IMR-90 (cell line): ENCODE measurements at regions not wholly inside any gene's neighbourhood (a gene's known extent, or its start where the extent isn't known, plus 50 kb on each side); places are given as distances from the start of the nearest gene placed in this dataset.

Experiments used
- ATAC-seq: fragments of 200-7000 bp; cut with Tn5 transposase; 2 replicates; pipeline ENCODE4 v1.9.1; 2020; ENCODE audit warnings: low read depth, mild to moderate bottlenecking, moderate library complexity
- BruUV-seq: library from RNA; stranded (reverse); fragments of 400-500 nt; replicated peaks from 2 replicates; lab custom pipeline; 2021; lab: Mats Ljungman, UMichigan
- CTCF ChIA-PET: fragments of 300-600 bp; formaldehyde crosslinking; extraction: SDS; loops from one replicate; lab custom pipeline; 2021; ENCODE audit warnings: antibody characterized with exemption; lab: Yijun Ruan, JAX
- POLR2A ChIA-PET: fragments of 300-600 bp; sonication (Branson Sonifier 250); formaldehyde crosslinking; loops from one replicate; lab custom pipeline; 2022; ENCODE audit warnings: antibody characterized with exemption; ENCODE audit not compliant: unreplicated experiment; lab: Charles Lee
- DNase-seq: peaks from one replicate; pipeline ENCODE4 v3.0.0; 2013
- H2AFZ ChIP-seq: replicated peaks from 2 replicates; pipeline ENCODE3; 2013; ENCODE audit warnings: low read length, mild to moderate bottlenecking; ENCODE audit not compliant: poor library complexity
- H2AK5ac ChIP-seq: 2 replicates; pipeline ENCODE4 v1.6.1; 2013; ENCODE audit warnings: low read depth, low read length, inconsistent platforms
- H2AK9ac ChIP-seq: replicated peaks from 2 replicates; pipeline ENCODE3; 2013; ENCODE audit warnings: mild to moderate bottlenecking, low read depth, low read length, moderate library complexity; ENCODE audit not compliant: poor library complexity
- H2BK120ac ChIP-seq: 2 replicates; pipeline ENCODE4 v1.6.1; 2013; ENCODE audit warnings: low read depth, low read length, inconsistent platforms
- H2BK15ac ChIP-seq: 3 replicates; pipeline ENCODE4 v1.6.1; 2013; ENCODE audit warnings: low read depth, low read length, inconsistent platforms
- H2BK20ac ChIP-seq: 2 replicates; pipeline ENCODE4 v1.6.1; 2013; ENCODE audit warnings: low read depth, mild to moderate bottlenecking, inconsistent platforms, low read length, moderate library complexity
- H2BK5ac ChIP-seq: 2 replicates; pipeline ENCODE4 v1.6.1; 2013; ENCODE audit warnings: mild to moderate bottlenecking, low read depth, low read length, inconsistent platforms; ENCODE audit not compliant: poor library complexity, severe bottlenecking
- H3K14ac ChIP-seq: replicated peaks from 2 replicates; pipeline ENCODE4 v1.6.1; 2013; ENCODE audit warnings: low read depth, low read length, inconsistent platforms
- H3K18ac ChIP-seq: 2 replicates; pipeline ENCODE4 v1.6.1; 2013; ENCODE audit warnings: low read depth, low read length, control low read depth
- H3K23ac ChIP-seq: 2 replicates; pipeline ENCODE4 v1.6.1; 2013; ENCODE audit warnings: low read depth, low read length, inconsistent platforms
- H3K27ac ChIP-seq: 2 replicates; pipeline ENCODE4 v1.5.1; 2013; ENCODE audit warnings: mild to moderate bottlenecking, control low read depth, low read length; ENCODE audit not compliant: insufficient read depth
- H3K27me3 ChIP-seq: 2 replicates; pipeline ENCODE4 v1.6.1; 2013; ENCODE audit warnings: low read length; ENCODE audit not compliant: control insufficient read depth, insufficient read depth
- H3K36me3 ChIP-seq: 2 replicates; pipeline ENCODE4 v1.6.1; 2013; ENCODE audit warnings: low read length, mixed read lengths; ENCODE audit not compliant: control insufficient read depth, insufficient read depth
- H3K4ac ChIP-seq: 2 replicates; pipeline ENCODE4 v1.6.1; 2013; ENCODE audit warnings: low read depth, low read length, inconsistent platforms
- H3K4me1 ChIP-seq: 2 replicates; pipeline ENCODE4 v1.6.1; 2013; ENCODE audit warnings: low read length, mixed read lengths; ENCODE audit not compliant: control insufficient read depth, insufficient read depth
- H3K4me2 ChIP-seq: 2 replicates; pipeline ENCODE4 v1.6.1; 2013; ENCODE audit warnings: low read depth, mild to moderate bottlenecking, control low read depth, low read length, moderate library complexity
- H3K4me3 ChIP-seq: 2 replicates; pipeline ENCODE4 v1.5.1; 2013; ENCODE audit warnings: low read depth, mild to moderate bottlenecking, control low read depth, low read length, moderate library complexity; ENCODE audit not compliant: insufficient read depth
- H3K56ac ChIP-seq: 2 replicates; pipeline ENCODE4 v1.6.1; 2013; ENCODE audit warnings: low read length, inconsistent platforms; ENCODE audit not compliant: insufficient read depth; ENCODE audit errors: extremely low read depth
- H3K79me1 ChIP-seq, 2 experiments: 2 replicates each; pipeline ENCODE4 v1.6.1; 2013; ENCODE audit warnings: low read length in 2 of 2, inconsistent platforms in 1 of 2, low read depth in 1 of 2
- H3K9ac ChIP-seq: 2 replicates; pipeline ENCODE4 v1.6.1; 2013; ENCODE audit warnings: low read depth, low read length, control low read depth
- H3K9me1 ChIP-seq: 2 replicates; pipeline ENCODE4 v1.6.1; 2013; ENCODE audit warnings: low read length, inconsistent platforms; ENCODE audit not compliant: insufficient read depth
- H3K9me3 ChIP-seq: 2 replicates; pipeline ENCODE4 v1.6.1; 2013; ENCODE audit warnings: low read length; ENCODE audit not compliant: control insufficient read depth, insufficient read depth
- H4K20me1 ChIP-seq: 2 replicates; pipeline ENCODE4 v1.6.1; 2013; ENCODE audit warnings: low read length, inconsistent platforms; ENCODE audit not compliant: insufficient read depth
- H4K5ac ChIP-seq: 2 replicates; pipeline ENCODE4 v1.6.1; 2013; ENCODE audit warnings: mild to moderate bottlenecking, low read depth, low read length, control low read depth
- H4K8ac ChIP-seq, 2 experiments: 2 replicates each; pipeline ENCODE4 v1.6.1; 2013; ENCODE audit warnings: low read depth in 2 of 2, low read length in 2 of 2, control low read depth in 1 of 2, inconsistent platforms in 1 of 2
- H4K91ac ChIP-seq: 2 replicates; pipeline ENCODE4 v1.6.1; 2013; ENCODE audit warnings: low read depth, low read length, inconsistent platforms; ENCODE audit not compliant: insufficient read depth
- BHLHE40 ChIP-seq: fragments of 150-350 bp; IDR thresholded peaks from 2 replicates; pipeline ENCODE4 v1.6.1; 2016; ENCODE audit warnings: mild to moderate bottlenecking, low read depth, low read length
- MAZ ChIP-seq: IDR thresholded peaks from 2 replicates; pipeline ENCODE4 v1.6.1; 2012; ENCODE audit warnings: low read depth, mild to moderate bottlenecking, low read length, improper control_type of control experiment, moderate library complexity, borderline replicate concordance
- RAD21 ChIP-seq: IDR thresholded peaks from 2 replicates; pipeline ENCODE4 v1.6.1; 2012; ENCODE audit warnings: low read length, improper control_type of control experiment
- RCOR1 ChIP-seq: IDR thresholded peaks from 2 replicates; pipeline ENCODE4 v1.6.1; 2012; ENCODE audit warnings: mild to moderate bottlenecking, low read length, improper control_type of control experiment; ENCODE audit not compliant: insufficient replicate concordance
- RFX5 ChIP-seq: IDR thresholded peaks from 2 replicates; pipeline ENCODE4 v1.8.0; 2012; ENCODE audit warnings: low read depth, mild to moderate bottlenecking, low read length, moderate library complexity
- SMC3 ChIP-seq: fragments of 150-350 bp; IDR thresholded peaks from 2 replicates; pipeline ENCODE4 v1.6.1; 2016; ENCODE audit warnings: low read depth, mild to moderate bottlenecking, antibody characterized with exemption, low read length, moderate library complexity
- WGBS, 2 experiments: methylation state at CpG; one replicate each; pipeline versions ENCODE4 v1.1.5 to v1.1.7; 2013; ENCODE audit warnings: missing lambda C conversion rate in 2 of 2; ENCODE audit not compliant: insufficient read length in 1 of 2; ENCODE audit errors: extremely low coverage in 2 of 2; 5-methylcytosine and 5-hydroxymethylcytosine counted together
- dilution Hi-C: fragments of 300-500 bp; cut with HindIII; formaldehyde crosslinking; loops from one replicate; pipeline ENCODE4 v1.14.3; 2018; ENCODE audit warnings: low sequenced_read_pairs; ENCODE audit not compliant: unreplicated experiment
- in situ Hi-C: fragments of 300-500 bp; cut with MboI; formaldehyde crosslinking; loops from 3 replicates; pipeline ENCODE4 v1.14.3; 2019; ENCODE audit warnings: low sequenced_read_pairs, inconsistent platforms, mixed read lengths
- intact Hi-C: fragments of 100-400 bp; cut with micrococcal nuclease; formaldehyde crosslinking; loops from 2 replicates; pipeline ENCODE4 v1.10.0; 2022
- TF ChIP-seq, protein P1 (sequence below): fragments of 150-350 bp; IDR thresholded peaks from 2 replicates; pipeline ENCODE4 v1.6.1; 2016; ENCODE audit warnings: low read depth, mild to moderate bottlenecking, low read length, moderate library complexity, borderline replicate concordance
- TF ChIP-seq, protein P2 (sequence below): fragments of 150-350 bp; IDR thresholded peaks from 2 replicates; pipeline ENCODE4 v1.6.1; 2017; ENCODE audit warnings: mild to moderate bottlenecking, antibody characterized with exemption, low read length, low read depth
- TF ChIP-seq, protein P3 (sequence below): conservative IDR thresholded peaks from 2 replicates; pipeline ENCODE4 v1.5.1; 2012; ENCODE audit warnings: mild to moderate bottlenecking, low read depth, low read length, improper control_type of control experiment

DNA sequence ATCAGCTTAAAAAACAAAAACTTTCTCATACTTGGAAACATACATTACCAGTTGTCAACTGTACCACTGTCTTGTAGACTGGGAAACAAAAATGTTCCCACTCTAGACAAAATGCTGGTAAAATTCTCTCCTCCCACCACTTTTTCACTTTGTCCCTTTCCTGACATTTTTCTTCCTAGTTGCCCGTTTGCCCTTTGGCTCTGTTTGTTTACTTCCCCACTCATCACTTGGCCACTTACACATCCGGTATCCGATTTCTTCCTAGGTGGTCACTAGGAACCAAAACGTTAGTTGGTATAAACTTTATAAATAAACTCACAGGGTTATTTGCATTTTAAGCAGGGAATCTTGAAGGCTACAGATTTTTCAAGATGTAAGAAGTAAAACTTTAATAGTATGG is 84.9 kb downstream of the METTL4 start:
- H3K4ac ChIP-seq: no peak overlapping the region
- in situ Hi-C loops (no loop called here), dilution Hi-C loops (no loop called here), intact Hi-C loops (no loop called here)
- no peak overlapping the region for H2BK5ac ChIP-seq
- no peaks in the 10 kb centered on the region for H3K36me3 ChIP-seq
- ATAC-seq: no peak
- no peak overlapping the region for H3K14ac ChIP-seq
- H2AK9ac ChIP-seq: no peak overlapping the region
- TF ChIP-seq RFX5 (no peak), RCOR1 (no peak), SMC3 (no peak), RAD21 (no peak), BHLHE40 (no peak), MAZ (no peak)
- TF ChIP-seq, protein P1, sequence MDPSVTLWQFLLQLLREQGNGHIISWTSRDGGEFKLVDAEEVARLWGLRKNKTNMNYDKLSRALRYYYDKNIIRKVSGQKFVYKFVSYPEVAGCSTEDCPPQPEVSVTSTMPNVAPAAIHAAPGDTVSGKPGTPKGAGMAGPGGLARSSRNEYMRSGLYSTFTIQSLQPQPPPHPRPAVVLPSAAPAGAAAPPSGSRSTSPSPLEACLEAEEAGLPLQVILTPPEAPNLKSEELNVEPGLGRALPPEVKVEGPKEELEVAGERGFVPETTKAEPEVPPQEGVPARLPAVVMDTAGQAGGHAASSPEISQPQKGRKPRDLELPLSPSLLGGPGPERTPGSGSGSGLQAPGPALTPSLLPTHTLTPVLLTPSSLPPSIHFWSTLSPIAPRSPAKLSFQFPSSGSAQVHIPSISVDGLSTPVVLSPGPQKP: no peak
- TF ChIP-seq, protein P2, sequence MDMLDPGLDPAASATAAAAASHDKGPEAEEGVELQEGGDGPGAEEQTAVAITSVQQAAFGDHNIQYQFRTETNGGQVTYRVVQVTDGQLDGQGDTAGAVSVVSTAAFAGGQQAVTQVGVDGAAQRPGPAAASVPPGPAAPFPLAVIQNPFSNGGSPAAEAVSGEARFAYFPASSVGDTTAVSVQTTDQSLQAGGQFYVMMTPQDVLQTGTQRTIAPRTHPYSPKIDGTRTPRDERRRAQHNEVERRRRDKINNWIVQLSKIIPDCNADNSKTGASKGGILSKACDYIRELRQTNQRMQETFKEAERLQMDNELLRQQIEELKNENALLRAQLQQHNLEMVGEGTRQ: no peak
- TF ChIP-seq, protein P3, sequence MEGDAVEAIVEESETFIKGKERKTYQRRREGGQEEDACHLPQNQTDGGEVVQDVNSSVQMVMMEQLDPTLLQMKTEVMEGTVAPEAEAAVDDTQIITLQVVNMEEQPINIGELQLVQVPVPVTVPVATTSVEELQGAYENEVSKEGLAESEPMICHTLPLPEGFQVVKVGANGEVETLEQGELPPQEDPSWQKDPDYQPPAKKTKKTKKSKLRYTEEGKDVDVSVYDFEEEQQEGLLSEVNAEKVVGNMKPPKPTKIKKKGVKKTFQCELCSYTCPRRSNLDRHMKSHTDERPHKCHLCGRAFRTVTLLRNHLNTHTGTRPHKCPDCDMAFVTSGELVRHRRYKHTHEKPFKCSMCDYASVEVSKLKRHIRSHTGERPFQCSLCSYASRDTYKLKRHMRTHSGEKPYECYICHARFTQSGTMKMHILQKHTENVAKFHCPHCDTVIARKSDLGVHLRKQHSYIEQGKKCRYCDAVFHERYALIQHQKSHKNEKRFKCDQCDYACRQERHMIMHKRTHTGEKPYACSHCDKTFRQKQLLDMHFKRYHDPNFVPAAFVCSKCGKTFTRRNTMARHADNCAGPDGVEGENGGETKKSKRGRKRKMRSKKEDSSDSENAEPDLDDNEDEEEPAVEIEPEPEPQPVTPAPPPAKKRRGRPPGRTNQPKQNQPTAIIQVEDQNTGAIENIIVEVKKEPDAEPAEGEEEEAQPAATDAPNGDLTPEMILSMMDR: no peak
- no peak overlapping the region for H3K23ac ChIP-seq
- no peak overlapping the region for H2BK120ac ChIP-seq
- no peak overlapping the region for H2BK15ac ChIP-seq
- no peak overlapping the region for H3K4me3 ChIP-seq
- DNase-seq: no peak
- H3K9me1 ChIP-seq: no peaks in the 10 kb centered on the region
- no peak overlapping the region for H2AFZ ChIP-seq
- no peak overlapping the region for H3K18ac ChIP-seq
- H3K4me1 ChIP-seq: 0 out of 2 replicates have a peak, but pooled peaks cover 2% of the 10 kb centered on the region
- H3K27me3 ChIP-seq: no peaks in the 10 kb centered on the region
- ChIA-PET CTCF (no interaction called here), POLR2A (no interaction called here)
- H4K91ac ChIP-seq: no peak overlapping the region
- H3K56ac ChIP-seq: no peak overlapping the region
- H4K5ac ChIP-seq: no peak overlapping the region
- no peak overlapping the region for H2BK20ac ChIP-seq
- no peak overlapping the region for H3K9ac ChIP-seq
- H3K4me2 ChIP-seq: no peak overlapping the region
- no peak overlapping the region for H2AK5ac ChIP-seq
- BruUV-seq: no TSS peak
- H3K9me3 ChIP-seq: no peaks in the 10 kb centered on the region
- H4K8ac ChIP-seq: no peak overlapping the region
- H3K27ac ChIP-seq: no peak overlapping the region
- WGBS, 2 experiments: no CpG with 5 or more reads among the region's 4 CpGs
- no peaks in the 10 kb centered on the region for H4K20me1 ChIP-seq
- H3K79me1 ChIP-seq: no peaks in the 10 kb centered on the region
